ENCODE measurements at regions not wholly inside any gene's neighbourhood (a gene's known extent, or its start where the extent isn't known, plus 50 kb on each side); places are given as distances from the start of the nearest gene placed in this dataset.

- no peak for DNase-seq (ENCODE audit: low spot score)
- no peaks in the 10 kb centered on the region for H3K9me3 ChIP-seq (ENCODE audit: control insufficient read depth in 4 of 4, low read length in 3 of 4)
- TF ChIP-seq SP1 (IDR thresholded peaks at IDR 0.05) (no peak), ZBTB33 (IDR thresholded peaks at IDR 0.05) (no peak), RXRA (IDR thresholded peaks at IDR 0.05) (no peak), TAF1 (conservative IDR thresholded peaks at IDR 0.05) (no peak), HNF4A (conservative IDR thresholded peaks at IDR 0.05) (no peak), EGR1 (IDR thresholded peaks at IDR 0.05; ENCODE audit: low read depth in 2 of 2) (no peak), JUND (IDR thresholded peaks at IDR 0.05) (no peak), FOXA2 (IDR thresholded peaks at IDR 0.05) (no peak)
- H3K27ac ChIP-seq (ENCODE audit: low read depth in 1 of 2, low read length in 2 of 2): no peak overlapping the region
- H3K4me1 ChIP-seq (ENCODE audit: control insufficient read depth in 4 of 4, insufficient read depth in 4 of 4, low read length in 3 of 4): peaks cover 0 to 4% (median 2%) of the 10 kb centered on the region in 4 donors
- H3K9ac ChIP-seq (ENCODE audit: low read depth in 1 of 2, low read length in 2 of 2): no peak overlapping the region
- no peaks in the 10 kb centered on the region for H3K36me3 ChIP-seq (ENCODE audit: control insufficient read depth in 4 of 4, insufficient read depth in 3 of 4, low read depth in 1 of 4, low read length in 3 of 4)
- no peak overlapping the region for H3K4me3 ChIP-seq (ENCODE audit: low read depth in 1 of 3, low read length in 3 of 3)
- no peaks in the 10 kb centered on the region for H3K27me3 ChIP-seq (ENCODE audit: control insufficient read depth in 4 of 4, insufficient read depth in 4 of 4, low read length in 3 of 4)
- WGBS: 95% methylated on average over 3 of the region's 3 CpGs
Measured at GRCh38 chr17:71084838-71085237, 915.5 kb downstream of the KCNJ2 start.

GRCh38 chr17:71085238-71086033 is 916.1 kb downstream of the KCNJ2 start:
- H3K9ac ChIP-seq (ENCODE audit: low read depth in 1 of 2, low read length in 2 of 2): no peak overlapping the region
- H3K9me3 ChIP-seq (ENCODE audit: control insufficient read depth in 4 of 4, low read length in 3 of 4): no peaks in the 10 kb centered on the region
- H3K27ac ChIP-seq (ENCODE audit: low read depth in 1 of 2, low read length in 2 of 2): no peak overlapping the region
- no peak overlapping the region for H3K4me3 ChIP-seq (ENCODE audit: low read depth in 1 of 3, low read length in 3 of 3)
- H3K27me3 ChIP-seq (ENCODE audit: control insufficient read depth in 4 of 4, insufficient read depth in 4 of 4, low read length in 3 of 4): no peaks in the 10 kb centered on the region
- peak; percentile 44 for DNase-seq (ENCODE audit: low spot score)
- no peaks in the 10 kb centered on the region for H3K36me3 ChIP-seq (ENCODE audit: control insufficient read depth in 4 of 4, insufficient read depth in 3 of 4, low read depth in 1 of 4, low read length in 3 of 4)
- H3K4me1 ChIP-seq (ENCODE audit: control insufficient read depth in 4 of 4, insufficient read depth in 4 of 4, low read length in 3 of 4): peaks cover 0 to 4% (median 2%) of the 10 kb centered on the region in 4 donors
- 47% methylated on average over 5 of the region's 5 CpGs for WGBS
- TF ChIP-seq FOXA2 (IDR thresholded peaks at IDR 0.05) (peak; percentile 82), HNF4G (IDR thresholded peaks at IDR 0.05) (peak; percentile 66), YY1 (IDR thresholded peaks at IDR 0.05) (peak; percentile 17), REST (IDR thresholded peaks at IDR 0.05) (peak; percentile 19), ATF3 (IDR thresholded peaks at IDR 0.05) (peak; percentile 18), ZBTB33 (IDR thresholded peaks at IDR 0.05) (peak; percentile 26), EGR1 (IDR thresholded peaks at IDR 0.05; ENCODE audit: low read depth in 2 of 2) (no peak), RAD21 (IDR thresholded peaks at IDR 0.05) (peak; percentile 81 to 89), SP1 (IDR thresholded peaks at IDR 0.05) (peak; percentile 63), GABPA (IDR thresholded peaks at IDR 0.05 in 1 of 2, conservative IDR thresholded peaks at IDR 0.05 in 1 of 2) (no peak), TAF1 (conservative IDR thresholded peaks at IDR 0.05) (no peak), HNF4A (conservative IDR thresholded peaks at IDR 0.05) (peak; percentile 87 to 91), JUND (IDR thresholded peaks at IDR 0.05) (peak in 1 of 2 donors; percentile 51), MAX (IDR thresholded peaks at IDR 0.05) (peak; percentile 35), CTCF (IDR thresholded peaks at IDR 0.05; ENCODE audit: low read depth, low read length, missing input control) (peak; percentile 71), FOXA1 (IDR thresholded peaks at IDR 0.05) (peak; percentile 81), NR2F2 (IDR thresholded peaks at IDR 0.05) (peak; percentile 97), RXRA (IDR thresholded peaks at IDR 0.05) (peak; percentile 84 to 88)

Measured in liver (tissue), 8 donors.